Esophagus muscularis mucosa (tissue), 3 donors: ENCODE measurements at regions not wholly inside any gene's neighbourhood (a gene's known extent, or its start where the extent isn't known, plus 50 kb on each side); places are given as distances from the start of the nearest gene placed in this dataset.

Experiments
- POLR2A ChIP-seq: fragments of 450-650 bp; IDR thresholded peaks from one replicate; pipeline ENCODE4 v1.6.1; 2017; ENCODE audit warnings: antibody characterized with exemption, moderate library complexity, mild to moderate bottlenecking, low read depth
- POLR2AphosphoS5 ChIP-seq, 2 donors: sonication (generic); formaldehyde crosslinking; IDR thresholded peaks; one replicate each; pipeline ENCODE4 v1.6.1; 2017; ENCODE audit warnings: antibody characterized with exemption in 2 of 2
- TF ChIP-seq, protein P1 (sequence below), 3 experiments: fragments of 200-600 bp in 2 of 3; fragments of 450-650 bp in 1 of 3; sonication (generic) in 2 of 3; IDR thresholded peaks; one replicate each; pipeline ENCODE4 v1.5.1; 2017 to 2019; ENCODE audit warnings: antibody characterized with exemption in 3 of 3, mild to moderate bottlenecking in 2 of 3, moderate library complexity in 1 of 3

DNA sequence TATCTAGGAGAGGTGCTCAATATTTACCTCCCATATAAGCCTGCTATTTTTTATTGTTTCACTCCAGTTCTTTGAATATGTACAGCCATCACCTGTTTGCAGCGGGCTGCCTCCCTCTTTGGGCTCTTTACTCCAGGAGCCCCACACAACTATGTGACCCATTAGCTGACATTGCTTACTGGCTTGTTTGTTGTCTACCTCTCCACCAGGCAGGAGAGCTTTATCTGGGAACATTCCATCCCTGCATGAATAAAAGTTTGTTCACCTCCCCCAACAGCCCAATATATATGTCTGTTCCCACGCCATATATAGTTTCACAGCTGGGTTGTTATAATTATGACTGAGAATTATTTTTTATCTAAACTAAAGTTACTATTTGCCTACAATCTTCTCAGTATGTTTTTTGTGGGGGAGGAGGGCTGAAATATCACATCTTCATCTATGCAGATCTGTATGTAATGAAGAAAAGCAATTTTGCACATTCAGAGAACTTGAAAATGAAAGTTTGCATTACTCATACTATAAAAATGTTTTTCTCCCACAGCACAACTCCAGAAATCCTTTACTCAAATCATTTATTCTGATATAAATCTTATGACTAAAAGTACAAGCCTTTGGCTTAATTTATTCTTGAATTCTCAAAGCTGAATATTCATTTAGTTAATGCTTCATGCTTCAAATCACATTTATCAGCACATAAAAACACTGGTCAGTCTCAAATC is 61.2 kb upstream of the DAPP1 start:
- TF ChIP-seq, protein P1, sequence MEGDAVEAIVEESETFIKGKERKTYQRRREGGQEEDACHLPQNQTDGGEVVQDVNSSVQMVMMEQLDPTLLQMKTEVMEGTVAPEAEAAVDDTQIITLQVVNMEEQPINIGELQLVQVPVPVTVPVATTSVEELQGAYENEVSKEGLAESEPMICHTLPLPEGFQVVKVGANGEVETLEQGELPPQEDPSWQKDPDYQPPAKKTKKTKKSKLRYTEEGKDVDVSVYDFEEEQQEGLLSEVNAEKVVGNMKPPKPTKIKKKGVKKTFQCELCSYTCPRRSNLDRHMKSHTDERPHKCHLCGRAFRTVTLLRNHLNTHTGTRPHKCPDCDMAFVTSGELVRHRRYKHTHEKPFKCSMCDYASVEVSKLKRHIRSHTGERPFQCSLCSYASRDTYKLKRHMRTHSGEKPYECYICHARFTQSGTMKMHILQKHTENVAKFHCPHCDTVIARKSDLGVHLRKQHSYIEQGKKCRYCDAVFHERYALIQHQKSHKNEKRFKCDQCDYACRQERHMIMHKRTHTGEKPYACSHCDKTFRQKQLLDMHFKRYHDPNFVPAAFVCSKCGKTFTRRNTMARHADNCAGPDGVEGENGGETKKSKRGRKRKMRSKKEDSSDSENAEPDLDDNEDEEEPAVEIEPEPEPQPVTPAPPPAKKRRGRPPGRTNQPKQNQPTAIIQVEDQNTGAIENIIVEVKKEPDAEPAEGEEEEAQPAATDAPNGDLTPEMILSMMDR (IDR thresholded peaks at IDR 0.05) = no peak
- TF ChIP-seq POLR2A (no peak), POLR2AphosphoS5 (IDR thresholded peaks at IDR 0.05) (no peak)
